HG03060 (cell line): ENCODE measurements at regions not wholly inside any gene's neighbourhood (a gene's known extent, or its start where the extent isn't known, plus 50 kb on each side); places are given as distances from the start of the nearest gene placed in this dataset.
"Not testable (repeated sequence)": the region's sequence is repeated elsewhere in the genome, so short reads cannot be mapped to it uniquely, and the experiment has no call there.

ENCODE experiments used
- ATAC-seq: cut with Tn5 transposase; IDR thresholded peaks from one replicate; pipeline ENCODE4 v1.9.1; 2021; ENCODE audit warnings: low read depth, moderate number of reproducible peaks; ENCODE audit not compliant: unreplicated experiment

DNA sequence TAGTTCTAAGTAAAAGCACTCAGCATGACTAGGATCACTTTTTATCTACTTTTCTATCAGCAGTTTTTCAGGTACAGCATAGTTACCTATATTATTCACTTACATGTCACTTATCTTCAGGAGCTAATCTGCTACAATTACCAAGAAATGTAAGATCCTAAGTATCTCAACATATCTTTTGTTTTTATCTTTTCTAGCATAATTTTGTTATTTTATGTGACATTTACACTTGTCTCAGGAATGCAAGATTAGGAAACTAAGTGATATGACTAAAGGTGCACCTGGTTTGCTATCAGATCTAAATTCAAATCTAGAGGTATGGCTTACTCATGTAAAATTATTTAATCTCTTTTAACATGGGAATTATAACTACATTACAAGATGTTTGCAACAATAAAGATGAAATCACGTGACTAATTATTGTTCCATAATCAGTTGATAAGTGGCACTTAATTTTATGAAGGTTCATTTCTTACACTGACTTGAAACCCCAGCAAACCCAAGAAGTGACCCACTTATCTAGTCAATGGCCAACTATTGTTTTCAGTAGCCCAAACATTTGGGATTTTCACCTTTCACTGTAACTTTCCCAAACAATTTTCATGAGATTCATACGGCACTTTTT is 390.3 kb upstream of the PCDH15 start:
- ATAC-seq, result no peak

DNA sequence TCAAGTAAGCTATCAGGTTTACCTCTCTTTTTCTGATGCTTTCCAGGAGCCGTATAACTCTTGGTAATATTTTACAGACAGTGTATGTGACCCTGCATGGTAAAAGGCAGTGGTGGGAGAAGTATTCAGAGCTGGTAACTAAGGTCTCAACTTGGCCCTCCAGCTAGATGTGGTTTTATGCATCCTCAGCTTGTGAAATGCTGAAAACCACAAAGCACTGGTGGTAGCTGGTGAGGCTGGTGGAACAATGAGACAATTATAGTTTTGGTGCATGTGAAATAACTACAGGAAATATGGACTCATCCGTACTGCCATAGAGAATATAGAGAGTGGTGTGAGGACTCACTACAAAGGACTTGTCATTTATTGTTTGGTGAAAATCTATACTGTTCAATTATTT is 383.0 kb upstream of the PCDH15 start:
- ATAC-seq, result no peak

DNA sequence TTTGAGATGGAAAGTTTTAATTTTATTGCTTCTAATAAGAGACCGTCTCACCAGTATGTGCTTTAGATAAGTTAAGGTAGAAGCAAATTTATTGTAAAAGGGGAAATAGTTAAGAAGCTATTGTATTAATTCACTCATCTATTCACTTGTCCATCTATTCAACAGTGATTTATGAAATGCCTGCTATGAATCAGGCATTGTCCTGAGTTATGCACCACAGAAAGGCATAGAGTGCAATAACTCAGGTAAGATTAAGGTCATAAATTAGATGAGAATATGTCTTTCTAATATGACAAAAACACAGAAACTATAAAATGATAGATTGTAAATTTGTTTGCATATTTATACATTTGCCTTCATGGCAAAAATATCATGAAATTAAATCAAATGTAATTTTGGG is 379.3 kb upstream of the PCDH15 start:
- no peak for ATAC-seq

DNA sequence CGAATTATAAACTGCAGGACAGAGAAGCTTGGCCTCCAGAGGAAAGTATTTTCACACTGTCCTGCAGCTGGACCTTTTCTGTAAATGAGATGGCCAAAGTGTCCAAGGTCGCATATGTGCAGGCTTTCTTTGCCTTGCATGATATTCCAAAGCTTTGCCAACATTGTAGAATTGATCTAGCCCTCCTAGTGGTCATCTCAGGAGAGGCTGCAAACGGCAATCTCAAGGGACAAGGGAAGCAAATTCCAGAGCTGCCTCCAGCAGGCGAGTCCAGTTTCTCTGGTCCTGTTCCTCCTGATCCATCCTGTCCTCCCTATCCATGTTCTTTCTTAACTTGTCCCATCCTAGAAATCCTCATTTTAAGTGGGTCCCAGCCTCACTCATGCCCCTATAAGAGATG is 373.4 kb upstream of the PCDH15 start:
- ATAC-seq, result no peak

DNA sequence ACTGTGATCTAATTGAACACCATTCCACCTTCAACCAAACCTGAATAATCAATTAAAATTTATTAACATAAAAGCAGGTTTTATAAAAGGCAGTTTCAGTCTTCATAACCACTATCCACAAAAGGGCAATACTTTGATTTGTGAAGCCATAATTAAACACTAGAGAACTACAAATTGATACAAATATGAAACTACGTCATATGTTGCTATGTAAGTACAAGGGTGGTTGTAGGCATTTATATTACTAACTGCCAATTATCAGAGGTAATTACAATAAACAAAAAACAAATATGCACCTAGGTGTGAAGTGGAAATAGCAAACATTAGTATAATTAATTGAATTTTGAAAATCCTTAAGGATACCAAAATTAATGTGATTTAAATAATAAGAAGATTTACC is 368.5 kb upstream of the PCDH15 start:
- ATAC-seq, result no peak

DNA sequence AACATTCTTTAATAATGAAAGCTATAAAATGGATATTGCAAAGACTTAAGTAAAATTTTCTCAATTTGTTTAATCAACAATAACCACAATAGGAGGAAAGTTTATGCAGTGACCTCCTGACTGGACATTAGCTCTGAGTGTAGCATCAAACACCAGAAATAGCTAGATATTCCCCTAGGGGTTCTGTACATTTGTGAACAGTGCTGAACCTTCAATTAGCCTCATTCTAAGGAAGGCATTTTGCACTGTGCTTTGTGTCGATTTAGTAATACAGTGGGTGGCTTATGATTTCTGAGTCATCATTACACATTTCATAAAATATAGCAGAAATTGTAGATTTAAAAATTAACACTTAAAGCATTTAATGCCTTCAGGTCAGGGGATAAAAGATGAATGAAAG is 367.3 kb upstream of the PCDH15 start:
- no peak for ATAC-seq

DNA sequence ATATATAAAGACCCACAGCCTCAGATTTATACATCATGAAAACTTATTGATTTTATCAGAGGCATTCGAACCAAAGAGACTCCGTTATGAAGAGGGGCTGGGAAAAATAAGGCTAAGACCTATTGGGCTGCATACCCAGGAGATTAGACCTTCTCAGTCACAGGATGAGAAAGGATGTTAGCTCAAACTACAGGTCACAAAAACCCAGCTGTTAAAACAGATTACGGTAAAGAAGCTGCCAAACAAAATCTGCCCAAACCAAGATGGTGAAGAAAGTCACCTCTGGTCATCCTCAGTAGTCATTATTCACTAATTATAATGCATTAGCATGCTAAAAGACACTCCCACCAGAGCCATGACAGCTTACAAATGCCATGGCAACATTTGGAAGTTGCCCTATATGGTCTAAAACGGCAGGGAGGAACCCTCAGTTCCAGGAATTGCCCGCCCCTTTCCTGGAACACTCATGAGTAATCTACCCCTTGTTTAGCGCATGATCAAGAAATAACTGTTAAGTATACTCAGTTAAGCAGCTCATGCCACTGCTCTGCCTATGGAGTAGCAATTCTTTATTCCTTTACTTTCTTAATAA is 362.5 kb upstream of the PCDH15 start:
- ATAC-seq, result no peak

DNA sequence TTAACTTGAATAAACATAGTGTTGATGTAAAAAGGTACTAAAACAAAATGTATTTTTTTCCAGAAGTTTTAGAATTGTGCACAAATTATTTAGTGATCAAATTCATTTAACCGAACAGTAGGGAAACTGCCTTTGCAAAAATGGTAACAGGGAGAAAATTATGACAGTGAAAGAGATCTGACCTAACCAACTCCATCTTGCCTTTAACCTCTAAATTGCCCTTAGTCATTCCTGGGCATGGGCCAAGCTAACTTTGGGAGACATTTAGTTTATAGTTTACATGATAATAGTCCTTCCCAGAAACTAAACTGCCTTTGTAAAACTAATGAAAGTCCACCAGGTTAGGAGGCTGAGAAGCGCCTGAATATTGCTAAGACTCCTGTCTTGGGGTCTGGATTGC is 361.3 kb upstream of the PCDH15 start:
- ATAC-seq, result not testable (repeated sequence)

DNA sequence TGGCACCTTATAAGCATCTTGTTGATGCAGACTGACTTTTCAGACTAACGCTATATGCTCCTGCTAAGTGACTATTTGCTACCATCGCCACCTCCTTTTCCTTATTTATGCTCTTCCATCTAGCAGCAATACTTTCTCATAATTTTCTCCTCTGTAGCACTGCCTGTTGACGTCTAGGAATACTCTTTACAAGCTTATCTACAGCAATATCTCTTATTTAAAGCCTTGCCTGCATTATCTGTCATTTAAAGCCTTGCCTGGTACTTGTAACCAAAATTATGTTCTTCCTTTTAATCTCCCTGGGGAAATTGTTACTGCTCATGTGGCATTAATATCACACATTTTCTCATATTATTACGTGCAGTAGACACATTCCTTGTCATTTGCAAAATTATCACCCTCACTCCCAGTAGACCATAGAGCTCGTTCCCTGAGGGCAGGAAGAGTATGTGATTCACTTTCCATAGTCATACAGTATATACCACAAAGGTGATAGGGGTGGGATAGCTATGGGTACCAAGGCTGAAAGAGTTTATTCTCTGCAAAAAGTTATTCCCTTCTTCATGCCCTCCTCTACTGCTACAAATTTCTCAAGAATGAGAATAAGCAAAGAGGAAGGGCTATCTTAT is 359.7 kb upstream of the PCDH15 start:
- ATAC-seq, result no peak

DNA sequence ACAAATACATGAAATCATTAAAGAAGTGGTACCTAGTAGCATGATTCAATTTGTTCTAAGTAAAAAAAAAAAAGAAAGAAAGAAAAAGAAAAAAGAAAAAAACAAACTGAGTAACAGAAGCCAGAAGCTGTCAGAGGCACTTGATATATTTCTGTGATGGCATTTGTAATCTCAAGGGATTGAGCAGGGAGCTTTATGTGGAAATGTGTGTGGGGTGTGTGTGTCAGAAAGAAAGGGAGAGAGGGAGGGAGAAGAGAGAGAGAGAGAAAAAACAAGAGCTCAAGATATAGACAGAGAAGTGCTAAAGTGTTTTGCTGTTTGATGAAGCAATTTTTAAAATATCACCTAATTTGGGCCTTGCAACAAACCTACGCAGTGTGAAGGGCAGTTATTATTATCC is 357.6 kb upstream of the PCDH15 start:
- ATAC-seq, result no peak

DNA sequence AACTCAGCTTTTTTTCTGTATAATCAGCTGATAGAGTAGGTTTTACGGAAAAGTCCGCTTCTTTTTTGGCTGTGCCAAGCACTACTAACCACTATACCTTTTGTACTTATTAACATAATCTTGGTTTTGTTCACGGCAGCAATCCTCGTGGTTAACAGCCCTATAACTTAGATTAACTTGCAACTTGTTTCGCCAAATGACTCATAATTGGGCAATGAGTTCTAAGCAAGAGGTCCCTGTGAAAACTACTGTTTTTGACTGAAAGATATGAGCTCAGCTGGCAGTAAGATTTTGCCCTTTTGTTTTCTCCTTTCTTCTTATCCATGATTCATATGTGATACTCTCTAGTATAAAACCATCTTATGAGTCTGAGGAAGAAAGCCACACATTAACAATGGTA is 345.0 kb upstream of the PCDH15 start:
- no peak for ATAC-seq

DNA sequence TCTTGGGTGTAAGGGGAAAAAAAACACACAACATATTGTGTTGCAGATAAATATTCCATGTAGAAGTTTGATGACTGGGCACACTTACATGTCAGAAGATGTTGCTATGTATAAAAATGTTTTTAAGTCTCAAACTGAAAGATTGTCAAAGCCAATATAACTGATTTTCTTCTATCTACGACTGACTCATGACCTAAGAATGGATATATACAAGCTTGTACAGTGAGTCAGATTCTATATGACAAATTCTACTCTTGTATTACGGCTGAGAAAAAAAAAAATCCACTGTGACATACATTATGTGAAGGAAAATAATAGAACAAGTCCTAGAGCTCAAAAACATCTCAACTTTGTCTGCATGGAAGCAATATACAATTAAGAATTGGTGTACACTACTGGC is 343.0 kb upstream of the PCDH15 start:
- ATAC-seq, result no peak

DNA sequence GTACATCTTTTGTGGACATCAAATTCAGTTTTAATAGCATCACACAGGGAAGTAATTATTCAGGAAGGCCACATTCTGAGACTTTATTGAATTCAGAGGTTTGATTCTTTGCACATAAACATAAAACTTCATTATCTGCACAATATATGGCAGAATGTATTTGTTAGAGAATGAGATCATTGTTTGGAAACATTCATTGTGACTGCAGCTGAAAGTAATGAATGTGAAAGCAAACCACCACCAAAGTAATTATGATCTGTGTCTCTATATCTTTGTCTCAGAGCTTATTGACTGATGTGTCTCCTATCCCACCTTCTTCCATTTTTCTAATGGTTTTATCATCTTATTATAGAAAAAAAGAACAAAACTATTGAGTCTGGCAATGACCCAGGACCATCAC is 340.9 kb upstream of the PCDH15 start:
- ATAC-seq, result no peak

DNA sequence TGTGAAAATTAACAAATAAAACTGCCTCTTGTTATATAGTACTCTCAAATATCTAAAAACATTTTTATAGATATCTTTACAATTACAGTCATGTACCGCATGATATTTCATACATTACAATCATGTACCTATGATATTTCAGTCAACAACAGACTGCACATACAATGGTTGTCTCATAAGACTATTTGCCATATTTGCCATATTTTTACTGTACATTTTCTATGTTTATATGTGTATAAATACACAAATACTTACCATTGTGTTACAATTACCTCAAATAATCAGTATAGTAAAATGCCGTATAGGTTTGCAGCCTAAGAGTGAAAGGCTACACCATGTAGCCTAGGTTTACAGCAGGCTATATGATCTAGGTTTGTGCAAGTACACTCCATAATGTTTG is 336.0 kb upstream of the PCDH15 start:
- ATAC-seq, result no peak

DNA sequence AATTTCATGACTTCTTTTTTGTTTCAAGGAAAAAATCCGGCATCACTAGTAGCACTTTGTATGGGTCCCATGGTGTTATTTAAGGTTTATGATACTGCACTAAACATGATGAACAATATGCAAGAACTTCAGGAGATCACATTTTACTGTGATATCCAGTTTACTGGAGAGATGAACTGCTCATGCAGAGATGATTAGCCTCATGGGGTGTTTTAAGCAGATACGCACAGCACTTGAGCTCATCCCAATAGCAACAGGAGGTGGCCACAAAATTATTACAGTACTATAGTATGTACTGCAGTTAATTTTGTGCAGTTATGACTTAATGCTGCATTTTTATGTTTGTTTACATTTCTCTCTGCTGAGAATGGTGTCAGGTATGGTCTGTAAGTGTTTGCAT is 303.7 kb upstream of the PCDH15 start:
- no peak for ATAC-seq

DNA sequence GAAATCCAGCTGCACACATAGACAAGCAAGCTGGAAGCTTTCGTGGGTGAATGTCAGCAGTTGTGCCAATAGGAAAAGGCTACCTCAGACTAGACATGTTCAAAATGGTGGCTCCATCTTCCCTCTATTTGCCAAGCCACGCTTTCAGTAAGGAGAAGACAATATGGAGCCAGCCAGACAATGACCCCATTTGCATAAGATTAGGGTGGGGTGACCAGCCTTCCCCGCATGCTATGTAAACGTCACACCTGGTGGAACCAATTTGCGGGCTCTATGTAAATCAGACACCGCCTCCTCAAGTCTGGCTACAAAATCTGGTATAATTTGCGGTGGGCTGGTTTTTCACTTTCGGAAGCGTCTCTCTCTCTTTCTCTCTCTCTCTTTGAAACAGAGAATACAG is 297.4 kb upstream of the PCDH15 start:
- ATAC-seq, result no peak

DNA sequence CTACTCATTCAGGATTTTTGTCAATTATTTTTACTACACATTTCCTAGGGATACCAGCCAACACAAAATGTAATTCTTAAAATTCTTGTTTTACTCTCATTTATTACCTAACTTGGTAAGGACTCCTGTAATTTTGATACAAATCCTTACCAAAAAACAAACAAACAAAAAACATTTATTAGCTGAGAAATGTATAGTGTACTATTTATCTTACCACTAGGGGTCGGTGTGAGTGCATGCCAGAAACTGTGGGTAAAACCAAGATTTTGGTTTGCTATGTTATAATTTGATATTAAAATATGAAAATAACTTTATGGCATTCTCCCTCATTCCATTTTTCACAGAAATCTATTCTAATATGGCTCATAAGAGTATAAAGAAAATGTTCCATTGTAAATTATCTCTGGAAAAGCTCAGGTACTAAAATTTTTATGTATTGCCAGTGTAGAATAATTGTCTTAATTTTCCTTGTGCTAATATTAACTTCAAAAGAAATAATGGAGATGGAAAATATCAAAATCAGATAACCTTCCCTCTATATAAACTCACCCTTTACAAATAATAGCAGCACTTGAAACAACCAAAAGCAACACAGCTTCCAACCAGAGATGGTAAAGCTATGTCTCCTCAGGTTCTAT is 290.8 kb upstream of the PCDH15 start:
- no peak for ATAC-seq

DNA sequence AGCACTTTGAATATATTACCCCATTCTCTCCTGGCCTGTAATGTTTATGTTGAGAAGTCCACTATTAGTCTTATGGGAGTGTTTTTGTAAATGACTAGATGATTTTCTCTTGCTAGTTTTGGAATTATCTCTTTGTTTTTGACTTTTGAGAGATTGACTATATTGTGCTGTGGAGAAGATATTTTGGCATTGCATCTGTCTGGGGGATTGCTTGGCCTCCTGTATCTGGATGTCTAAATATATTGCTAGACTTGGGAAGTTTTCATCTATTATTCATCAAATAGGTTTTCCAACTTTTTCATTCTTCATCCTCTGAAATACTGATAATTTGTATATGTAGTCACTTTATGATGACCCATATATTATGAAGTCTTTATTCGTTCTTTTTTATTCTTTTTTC is 277.1 kb upstream of the PCDH15 start:
- ATAC-seq, result no peak

DNA sequence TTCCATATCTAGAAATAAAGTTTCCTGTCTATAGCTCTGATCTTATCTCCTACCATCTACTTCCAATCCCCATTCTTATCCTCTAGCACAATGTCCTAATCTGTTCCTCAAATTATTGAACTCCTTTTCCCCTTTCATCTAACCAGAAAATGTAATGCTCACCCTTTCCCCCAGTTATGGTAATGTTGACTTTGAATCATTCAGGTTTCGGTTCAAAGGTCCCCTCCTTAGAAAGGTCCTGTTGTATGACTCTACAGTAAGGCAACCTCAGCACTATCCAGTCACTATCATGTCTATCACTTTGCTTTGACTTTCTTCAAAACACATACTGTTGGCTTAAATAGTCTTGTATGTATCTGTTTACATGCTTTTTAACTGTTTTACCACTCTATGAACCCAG is 264.2 kb upstream of the PCDH15 start:
- no peak for ATAC-seq

DNA sequence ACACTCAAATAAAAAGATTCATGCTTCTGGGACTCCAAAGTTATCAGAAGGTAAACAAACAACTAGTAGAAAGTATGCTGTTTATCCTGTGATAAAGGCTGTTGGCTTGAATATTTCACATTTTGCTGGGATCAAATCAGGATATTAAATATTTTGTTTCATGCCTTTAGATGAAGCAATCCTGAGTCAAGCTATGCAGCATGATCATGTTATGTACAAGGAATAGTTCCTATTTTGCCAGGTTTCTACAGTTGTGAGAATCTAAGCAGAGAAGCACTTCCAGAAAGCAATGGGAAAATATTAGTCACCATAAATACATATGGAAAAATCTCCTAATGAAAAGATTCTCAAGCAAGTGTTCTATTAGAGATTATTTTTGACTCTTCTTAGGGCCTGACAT is 262.8 kb upstream of the PCDH15 start:
- no peak for ATAC-seq

DNA sequence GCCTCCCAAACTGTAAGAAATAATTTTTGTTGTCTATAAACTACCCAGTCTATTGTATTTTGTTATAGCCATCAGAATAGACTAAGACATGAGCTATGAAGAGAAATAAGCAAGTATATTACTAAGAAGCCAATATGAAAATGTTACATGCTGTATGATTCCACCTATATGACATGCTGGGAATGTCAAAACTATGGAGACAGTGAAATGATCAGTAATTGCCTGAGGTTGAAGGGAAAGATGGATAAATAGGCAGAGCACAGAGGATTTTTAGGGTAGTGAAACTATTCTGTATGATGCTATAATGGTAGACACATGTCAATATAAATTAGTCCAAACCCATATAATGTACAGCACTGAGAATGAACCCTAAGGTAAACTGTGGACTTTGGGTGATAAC is 261.3 kb upstream of the PCDH15 start:
- ATAC-seq, result no peak

DNA sequence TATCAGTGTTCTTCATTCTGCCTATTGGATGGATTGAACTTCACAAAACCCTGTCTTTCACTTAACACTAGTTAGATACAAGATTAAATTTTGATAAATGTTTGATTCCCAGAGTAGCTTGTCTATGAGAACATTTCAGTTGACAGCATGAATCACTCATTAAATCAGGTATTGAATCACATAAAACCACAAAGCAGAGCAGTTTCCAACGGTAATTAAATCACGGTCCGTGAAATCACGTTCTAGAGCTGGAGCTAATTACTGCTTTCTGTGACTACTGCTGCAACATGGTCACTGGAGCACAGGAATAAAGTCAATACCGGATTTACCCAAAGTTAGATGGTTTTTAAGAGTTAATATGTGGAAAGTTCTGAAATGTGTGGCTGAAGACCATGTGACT is 257.8 kb upstream of the PCDH15 start:
- ATAC-seq, result no peak
